Upper lobe of right lung (tissue), 1 donor: ENCODE measurements at regions not wholly inside any gene's neighbourhood (a gene's known extent, or its start where the extent isn't known, plus 50 kb on each side); places are given as distances from the start of the nearest gene placed in this dataset.
"Not testable (repeated sequence)": the region's sequence is repeated elsewhere in the genome, so short reads cannot be mapped to it uniquely, and the experiment has no call there.

ENCODE experiments used
- ATAC-seq: fragments of 200-7000 bp; cut with Tn5 transposase; one replicate; pipeline ENCODE4 v1.9.1; 2020; ENCODE audit warnings: mild to moderate bottlenecking, moderate library complexity
- DNase-seq: peaks from one replicate; pipeline ENCODE4 v3.0.0-alpha.2; 2020
- H3K27ac ChIP-seq: fragments of 200-600 bp; one replicate; pipeline ENCODE4 v1.8.0; 2022
- H3K27me3 ChIP-seq: fragments of 200-600 bp; one replicate; pipeline ENCODE4 v1.8.0; 2022; ENCODE audit warnings: mild to moderate bottlenecking
- H3K36me3 ChIP-seq: fragments of 200-600 bp; one replicate; pipeline ENCODE4 v1.8.0; 2022
- H3K4me1 ChIP-seq: fragments of 200-600 bp; one replicate; pipeline ENCODE4 v1.8.0; 2022
- H3K4me3 ChIP-seq: fragments of 200-600 bp; one replicate; pipeline ENCODE4 v1.8.0; 2022; ENCODE audit warnings: mild to moderate bottlenecking
- H3K9me3 ChIP-seq: fragments of 200-600 bp; one replicate; pipeline ENCODE4 v1.8.0; 2022
- intact Hi-C: fragments of 100-400 bp; cut with DNase I; formaldehyde crosslinking; loops from one replicate; pipeline ENCODE4 v1.11.0; 2022
- donor health status: DM: no; HTN: yes; CAD: no; lungs with severe emphysema.

- H3K4me3 ChIP-seq, H3K36me3 ChIP-seq, H3K27ac ChIP-seq, H3K4me1 ChIP-seq, H3K27me3 ChIP-seq, DNase-seq, H3K9me3 ChIP-seq, ATAC-seq, intact Hi-C loops: not testable (repeated sequence)
Observed at GRCh38 chr5:177664737-177665136, 64.8 kb downstream of the B4GALT7 start.

GRCh38 chr5:177665172-177665571, 65.2 kb downstream of the B4GALT7 start:
- intact Hi-C loops, H3K27me3 ChIP-seq, H3K27ac ChIP-seq, H3K9me3 ChIP-seq, ATAC-seq, H3K4me3 ChIP-seq, H3K4me1 ChIP-seq, DNase-seq, H3K36me3 ChIP-seq: not testable (repeated sequence)

- H3K4me3 ChIP-seq, ATAC-seq, H3K9me3 ChIP-seq, intact Hi-C loops, H3K36me3 ChIP-seq, H3K27ac ChIP-seq, H3K27me3 ChIP-seq, H3K4me1 ChIP-seq, DNase-seq: not testable (repeated sequence)
Observed at GRCh38 chr5:177665960-177666359, 66.0 kb downstream of the B4GALT7 start.

GRCh38 chr5:177671035-177671754, 71.3 kb downstream of the B4GALT7 start:
- H3K36me3 ChIP-seq, H3K9me3 ChIP-seq, DNase-seq, intact Hi-C loops, H3K27me3 ChIP-seq, H3K27ac ChIP-seq, H3K4me1 ChIP-seq: not testable (repeated sequence)
- H3K4me3 ChIP-seq = peak overlapping the region; percentile 42
- peak; percentile 70 for ATAC-seq

DNA sequence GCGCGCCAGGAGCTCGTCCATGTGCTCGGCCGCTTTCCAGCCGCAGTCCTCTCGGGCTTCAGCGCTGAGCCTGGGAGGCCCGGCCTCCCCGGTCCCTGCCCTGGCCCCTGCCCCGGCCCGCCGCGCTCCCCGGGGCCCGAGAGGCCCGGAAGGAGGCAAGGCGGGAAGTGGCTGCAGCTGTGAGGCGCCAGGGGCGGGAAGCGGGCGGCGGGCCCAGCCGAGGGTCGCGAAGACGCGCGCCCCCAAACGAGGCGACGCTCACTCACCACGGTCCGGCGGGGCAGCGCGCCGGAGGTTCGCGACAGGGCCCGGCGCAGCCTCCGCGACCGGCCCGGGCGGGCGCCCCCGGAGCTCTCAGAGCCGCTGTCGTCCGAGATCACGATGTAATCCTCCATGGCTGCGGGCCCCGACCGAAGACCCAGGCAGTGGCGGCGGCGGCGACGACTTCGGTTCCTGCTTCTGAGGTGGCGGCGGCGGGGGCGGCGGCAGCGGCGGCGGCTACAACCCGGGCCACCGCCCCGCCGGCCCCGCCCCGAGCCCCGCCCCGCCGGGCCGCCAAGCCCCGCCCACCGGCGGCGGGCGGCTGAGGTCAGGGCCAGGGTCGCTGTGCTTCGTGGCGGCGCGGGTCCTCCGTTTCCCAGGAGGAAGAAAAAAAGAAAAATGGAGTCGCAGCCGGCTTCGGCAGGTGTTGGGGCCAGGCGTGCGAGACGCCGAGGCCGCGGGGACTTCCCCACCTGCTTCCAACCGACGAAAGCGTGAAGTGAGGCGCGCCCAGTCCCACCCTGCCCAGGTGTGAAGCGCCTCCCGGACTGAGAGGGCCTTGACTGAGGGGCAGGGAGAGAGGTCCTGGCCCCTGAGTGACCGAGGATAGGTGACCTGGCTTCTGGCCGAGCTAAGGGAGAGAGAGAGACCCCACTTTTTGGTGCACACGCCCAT, 72.1 kb downstream of the B4GALT7 start:
- H3K27me3 ChIP-seq, H3K27ac ChIP-seq, H3K36me3 ChIP-seq, intact Hi-C loops, H3K9me3 ChIP-seq, H3K4me1 ChIP-seq: not testable (repeated sequence)
- ATAC-seq (peak; percentile 94), DNase-seq (peak; percentile 92)
- peak overlapping the region; percentile 44 for H3K4me3 ChIP-seq
